ENCODE measurements at regions not wholly inside any gene's neighbourhood (a gene's known extent, or its start where the extent isn't known, plus 50 kb on each side); places are given as distances from the start of the nearest gene placed in this dataset.

- no peak for TF ChIP-seq CTCF (IDR thresholded peaks at IDR 0.05; ENCODE audit: low read depth, low read length)
- DNase-seq (ENCODE audit: extremely low read depth, low read depth): no peak
Measured at GRCh38 chr2:103818176-103818575, 1035.7 kb upstream of the POU3F3 start.

GRCh38 chr2:103819599-103819998 is 1034.3 kb upstream of the POU3F3 start:
- TF ChIP-seq CTCF (IDR thresholded peaks at IDR 0.05; ENCODE audit: low read depth, low read length): no peak
- DNase-seq (ENCODE audit: extremely low read depth, low read depth): no peak

- no peak for TF ChIP-seq CTCF (IDR thresholded peaks at IDR 0.05; ENCODE audit: low read depth, low read length)
- DNase-seq (ENCODE audit: extremely low read depth, low read depth): no peak
Measured at GRCh38 chr2:103823847-103824246, 1030.1 kb upstream of the POU3F3 start.

GRCh38 chr2:103847276-103847675 is 1006.6 kb upstream of the POU3F3 start:
- no peak for DNase-seq (ENCODE audit: extremely low read depth, low read depth)
- TF ChIP-seq CTCF (IDR thresholded peaks at IDR 0.05; ENCODE audit: low read depth, low read length): no peak

- TF ChIP-seq CTCF (IDR thresholded peaks at IDR 0.05; ENCODE audit: low read depth, low read length): no peak
- DNase-seq (ENCODE audit: extremely low read depth, low read depth): no peak
Measured at GRCh38 chr2:103859238-103859637, 994.7 kb upstream of the POU3F3 start.

GRCh38 chr2:103860016-103860415 is 993.9 kb upstream of the POU3F3 start:
- no peak for TF ChIP-seq CTCF (IDR thresholded peaks at IDR 0.05; ENCODE audit: low read depth, low read length)

GRCh38 chr2:103868396-103868795 is 985.5 kb upstream of the POU3F3 start:
- no peak for TF ChIP-seq CTCF (IDR thresholded peaks at IDR 0.05; ENCODE audit: low read depth, low read length)
- DNase-seq (ENCODE audit: extremely low read depth, low read depth): no peak

More at GRCh38 chr2:103860016-103860415, 993.9 kb upstream of the POU3F3 start:
- no peak for DNase-seq (ENCODE audit: extremely low read depth, low read depth)
